Muscle of leg (tissue), 3 donors: ENCODE measurements at regions not wholly inside any gene's neighbourhood (a gene's known extent, or its start where the extent isn't known, plus 50 kb on each side); places are given as distances from the start of the nearest gene placed in this dataset.
"Not testable (repeated sequence)": the region's sequence is repeated elsewhere in the genome, so short reads cannot be mapped to it uniquely, and the experiment has no call there.

ENCODE experiments used
- DNase-seq: peaks from one replicate; pipeline ENCODE4 v3.0.0; 2013
- H3K27ac ChIP-seq: one replicate; pipeline ENCODE4 v1.5.1; 2013; ENCODE audit warnings: mild to moderate bottlenecking, low read length, control low read depth
- H3K27me3 ChIP-seq: one replicate; pipeline ENCODE4 v1.6.1; 2013; ENCODE audit warnings: low read length; ENCODE audit not compliant: control insufficient read depth, insufficient read depth
- H3K36me3 ChIP-seq: one replicate; pipeline ENCODE4 v1.6.1; 2013; ENCODE audit warnings: low read length; ENCODE audit not compliant: control insufficient read depth, insufficient read depth
- H3K4me1 ChIP-seq: one replicate; pipeline ENCODE4 v1.6.1; 2013; ENCODE audit warnings: low read length; ENCODE audit not compliant: control insufficient read depth, insufficient read depth
- H3K4me3 ChIP-seq: one replicate; pipeline ENCODE4 v1.5.1; 2013; ENCODE audit warnings: low read length, control low read depth
- H3K9me3 ChIP-seq: replicated peaks from 2 replicates; pipeline ENCODE4 v1.6.1; 2013; ENCODE audit warnings: low read depth, low read length; ENCODE audit not compliant: control insufficient read depth
- WGBS: methylation state at CpG from one replicate; pipeline ENCODE4 v1.1.5; 2013; ENCODE audit warnings: missing lambda C conversion rate; ENCODE audit not compliant: insufficient coverage; 5-methylcytosine and 5-hydroxymethylcytosine counted together

DNA sequence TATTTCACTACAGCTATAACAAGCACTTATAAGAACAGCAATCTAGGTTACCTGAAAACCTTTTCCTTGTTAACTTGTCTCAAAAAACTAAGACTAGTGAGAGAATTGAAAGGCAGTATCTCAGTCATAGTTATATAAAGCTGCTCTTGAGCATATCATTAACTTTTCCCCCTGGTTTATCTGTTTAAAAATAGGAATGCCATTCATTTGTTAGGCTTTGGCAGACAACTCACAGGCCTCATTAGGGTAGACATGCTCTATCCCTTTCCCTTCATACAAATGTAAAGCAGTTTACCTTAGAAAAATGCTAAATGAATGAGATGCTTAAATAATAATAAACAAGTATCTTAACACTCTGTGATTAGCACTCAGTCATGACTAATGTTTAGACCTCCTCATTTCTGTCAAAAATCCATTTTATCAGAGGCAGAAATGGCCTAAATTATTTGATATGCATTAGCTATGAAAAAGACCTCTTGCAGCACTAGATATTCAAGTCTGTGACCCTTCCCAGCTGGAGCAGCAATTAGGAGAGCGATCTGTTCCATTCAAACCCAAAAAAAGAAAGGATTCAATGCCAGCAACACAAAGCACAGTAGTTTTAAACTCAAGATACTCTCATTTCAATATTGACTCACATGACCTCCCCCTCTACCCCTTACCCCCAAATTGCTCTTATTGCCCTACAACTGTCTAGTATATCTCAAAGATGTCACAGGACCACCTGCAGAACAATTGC is 1578.8 kb upstream of the WWC1 start:
- Histone ChIP-seq H3K27me3 (no peaks in the 10 kb centered on the region), H3K27ac (no peak overlapping the region), H3K4me1 (no peaks in the 10 kb centered on the region), H3K36me3 (no peaks in the 10 kb centered on the region), H3K9me3 (peaks cover 3% of the 10 kb centered on the region), H3K4me3 (no peak overlapping the region)
- WGBS: 17% methylated on average over 1 of the region's 1 CpG
- DNase-seq: no peak

DNA sequence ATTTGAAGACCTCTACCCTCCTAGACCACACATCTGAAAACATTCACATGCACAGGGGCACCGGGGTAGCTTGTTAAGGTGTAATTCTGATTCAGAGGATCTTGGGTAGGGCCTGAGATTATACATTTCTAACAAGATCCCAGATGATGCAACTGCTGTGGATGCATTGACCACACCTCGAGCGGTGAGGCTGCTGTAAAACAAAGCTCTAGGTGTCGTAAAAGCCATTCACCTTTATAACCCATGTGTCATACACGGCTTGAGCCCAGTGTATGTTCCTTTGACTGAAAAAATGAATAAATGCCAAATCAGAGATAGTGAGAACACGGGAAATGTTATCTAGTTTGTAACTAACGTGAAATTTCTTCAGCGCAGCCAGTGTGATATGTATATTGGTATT is 1578.2 kb upstream of the WWC1 start:
- Histone ChIP-seq H3K4me1 (no peaks in the 10 kb centered on the region), H3K27ac (no peak overlapping the region), H3K36me3 (no peaks in the 10 kb centered on the region), H3K27me3 (no peaks in the 10 kb centered on the region), H3K9me3 (peaks cover 2% of the 10 kb centered on the region), H3K4me3 (no peak overlapping the region)
- DNase-seq: no peak
- 89% methylated on average over 3 of the region's 8 CpGs for WGBS

DNA sequence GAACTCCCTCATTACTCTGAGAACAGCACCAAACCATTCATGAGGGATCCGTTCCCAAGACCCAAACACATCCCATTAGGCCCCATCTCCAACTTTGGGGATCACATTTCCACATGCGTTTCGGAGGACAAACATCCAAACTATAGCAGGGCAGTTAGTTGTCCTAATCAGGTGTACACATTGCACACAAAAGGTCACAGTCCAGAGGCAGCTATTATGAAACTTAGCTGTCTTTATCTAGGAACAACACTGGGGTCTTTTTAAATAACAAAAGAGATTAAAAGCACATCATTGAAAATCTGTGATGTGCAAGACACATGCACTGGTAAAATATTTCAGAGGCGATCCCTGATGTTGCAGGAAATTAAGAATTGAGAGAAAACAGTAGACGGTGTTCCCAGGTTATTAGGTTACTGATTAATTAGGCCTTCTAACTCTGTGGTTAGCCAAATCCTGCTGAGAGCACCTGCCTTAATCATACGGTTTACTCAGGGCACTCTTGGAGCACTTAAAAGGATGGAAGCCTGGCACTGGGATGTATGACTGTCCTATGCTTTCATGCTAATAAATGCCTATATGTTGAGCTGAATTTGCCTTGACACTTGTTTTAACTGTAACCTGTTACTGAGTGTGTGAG is 1574.5 kb upstream of the WWC1 start:
- no peaks in the 10 kb centered on the region for H3K27me3 ChIP-seq
- no peak overlapping the region for H3K27ac ChIP-seq
- peaks cover 2% of the 10 kb centered on the region for H3K9me3 ChIP-seq
- DNase-seq: no peak
- no peak overlapping the region for H3K4me3 ChIP-seq
- H3K4me1 ChIP-seq: no peaks in the 10 kb centered on the region
- H3K36me3 ChIP-seq: no peaks in the 10 kb centered on the region
- WGBS: 83% methylated on average over 3 of the region's 6 CpGs

DNA sequence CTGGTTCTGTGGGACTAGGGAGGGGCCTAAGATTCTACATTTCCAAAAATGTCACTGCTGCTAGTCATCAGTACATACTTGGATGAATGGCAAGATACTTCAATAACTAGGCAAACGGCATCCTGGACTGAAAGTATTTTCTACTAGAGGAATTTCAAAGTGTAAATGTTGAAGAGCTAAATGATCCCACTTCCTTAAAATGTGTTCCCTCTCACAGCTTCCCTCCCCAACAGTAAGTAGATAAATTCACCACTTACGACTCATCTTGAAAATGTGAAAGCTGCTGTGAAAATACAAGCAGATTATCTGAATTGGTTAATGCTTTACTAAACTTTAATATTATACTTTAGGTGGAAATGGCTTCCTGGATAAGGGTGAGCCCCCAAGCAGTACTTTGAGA is 1571.5 kb upstream of the WWC1 start:
- no peak for DNase-seq
- Histone ChIP-seq H3K27ac (no peak overlapping the region), H3K36me3 (no peaks in the 10 kb centered on the region), H3K27me3 (no peaks in the 10 kb centered on the region), H3K4me3 (no peak overlapping the region), H3K9me3 (no peaks in the 10 kb centered on the region), H3K4me1 (no peaks in the 10 kb centered on the region)
- no CpG with 5 or more reads among the region's 2 CpGs for WGBS

DNA sequence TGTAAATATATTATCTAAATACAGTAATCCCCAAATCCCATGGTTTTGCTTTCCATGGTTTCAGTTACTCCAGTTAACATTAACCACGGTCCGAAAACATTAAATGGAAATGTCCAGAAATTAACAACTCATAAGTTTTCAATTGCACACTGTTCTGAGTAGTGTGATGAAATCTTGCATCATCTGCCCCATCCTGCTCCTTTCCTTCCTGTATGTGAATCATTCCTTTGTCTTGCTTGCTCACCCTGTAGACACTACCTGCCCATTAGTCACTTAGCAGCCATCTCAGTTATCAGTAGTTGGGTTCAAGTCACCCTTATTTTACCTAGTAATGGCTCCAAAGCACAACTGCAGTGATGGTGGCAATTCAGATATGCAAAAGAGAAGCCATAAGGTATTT is 1568.5 kb upstream of the WWC1 start:
- Histone ChIP-seq H3K36me3 (no peaks in the 10 kb centered on the region), H3K9me3 (no peaks in the 10 kb centered on the region), H3K27ac (no peak overlapping the region), H3K4me3 (no peak overlapping the region), H3K27me3 (no peaks in the 10 kb centered on the region), H3K4me1 (no peaks in the 10 kb centered on the region)
- no CpG with 5 or more reads among the region's 2 CpGs for WGBS
- DNase-seq: no peak

DNA sequence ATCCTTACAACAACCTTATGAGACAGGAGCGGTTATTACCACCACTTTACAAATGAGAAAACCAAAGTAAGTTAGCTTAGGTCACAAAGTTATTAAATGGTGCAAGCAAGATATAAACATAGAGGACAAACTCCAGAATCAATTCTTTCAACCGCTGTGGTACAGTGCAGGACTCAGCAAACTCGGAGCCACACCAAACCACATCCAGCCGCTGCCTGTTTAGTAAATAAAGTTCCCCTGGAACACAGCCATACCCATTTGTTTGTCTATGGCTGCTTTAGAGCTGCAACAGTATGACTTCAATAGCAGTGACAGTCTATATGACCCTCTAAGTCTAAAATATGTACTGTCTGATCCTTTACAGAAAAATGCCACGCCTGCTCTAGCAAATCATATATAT is 1567.2 kb upstream of the WWC1 start:
- DNase-seq: no peak
- H3K27ac ChIP-seq: no peak overlapping the region
- no peaks in the 10 kb centered on the region for H3K36me3 ChIP-seq
- H3K4me3 ChIP-seq: no peak overlapping the region
- H3K27me3 ChIP-seq: no peaks in the 10 kb centered on the region
- no peaks in the 10 kb centered on the region for H3K4me1 ChIP-seq
- 82% methylated on average over 2 of the region's 5 CpGs for WGBS
- H3K9me3 ChIP-seq: no peaks in the 10 kb centered on the region

DNA sequence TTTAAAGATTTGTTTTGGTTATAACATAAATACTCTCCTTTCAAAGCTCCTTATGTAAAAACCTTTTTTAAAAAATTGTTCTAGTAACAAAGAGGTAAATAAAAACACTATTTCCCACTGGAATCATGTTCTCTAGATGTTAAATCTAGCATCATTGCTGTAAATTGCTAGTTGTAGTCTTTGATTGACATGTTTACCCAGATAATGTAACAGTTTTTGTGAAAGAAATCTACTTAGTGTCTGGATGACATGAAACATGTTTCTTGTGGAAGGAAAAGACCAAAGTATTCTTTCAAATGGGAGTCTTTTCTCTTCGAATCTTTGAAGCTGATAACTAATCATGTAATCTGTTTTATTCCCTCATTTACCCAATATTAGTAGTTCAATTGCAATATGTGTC is 1565.9 kb upstream of the WWC1 start:
- no peaks in the 10 kb centered on the region for H3K9me3 ChIP-seq
- WGBS: no CpG with 5 or more reads among the region's 1 CpG
- H3K27ac ChIP-seq: no peak overlapping the region
- H3K4me1 ChIP-seq: no peaks in the 10 kb centered on the region
- no peak for DNase-seq
- no peak overlapping the region for H3K4me3 ChIP-seq
- no peaks in the 10 kb centered on the region for H3K36me3 ChIP-seq
- no peaks in the 10 kb centered on the region for H3K27me3 ChIP-seq

DNA sequence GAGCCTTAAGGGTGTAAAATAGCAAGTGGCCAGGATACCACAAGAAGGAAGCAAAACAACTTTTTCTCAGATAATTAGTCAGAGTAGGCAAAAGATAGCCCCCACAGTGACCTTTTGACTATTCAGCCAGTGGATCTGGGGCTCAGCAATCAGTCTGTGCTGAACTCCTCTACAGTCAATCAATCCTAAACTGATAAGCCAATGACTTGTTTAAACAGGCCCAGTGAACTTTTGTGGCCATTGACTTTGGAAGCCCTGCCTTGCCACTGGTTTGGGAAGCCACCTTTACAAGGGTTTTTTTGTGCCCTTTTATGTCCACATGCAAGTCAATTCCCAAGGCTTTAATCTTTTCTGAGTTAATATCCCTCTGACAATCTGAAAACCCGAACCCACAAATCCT is 1565.0 kb upstream of the WWC1 start:
- H3K36me3 ChIP-seq: no peaks in the 10 kb centered on the region
- H3K4me3 ChIP-seq: no peak overlapping the region
- H3K9me3 ChIP-seq: no peaks in the 10 kb centered on the region
- no CpG with 5 or more reads among the region's 1 CpG for WGBS
- no peaks in the 10 kb centered on the region for H3K27me3 ChIP-seq
- H3K27ac ChIP-seq: no peak overlapping the region
- no peak for DNase-seq
- no peaks in the 10 kb centered on the region for H3K4me1 ChIP-seq

DNA sequence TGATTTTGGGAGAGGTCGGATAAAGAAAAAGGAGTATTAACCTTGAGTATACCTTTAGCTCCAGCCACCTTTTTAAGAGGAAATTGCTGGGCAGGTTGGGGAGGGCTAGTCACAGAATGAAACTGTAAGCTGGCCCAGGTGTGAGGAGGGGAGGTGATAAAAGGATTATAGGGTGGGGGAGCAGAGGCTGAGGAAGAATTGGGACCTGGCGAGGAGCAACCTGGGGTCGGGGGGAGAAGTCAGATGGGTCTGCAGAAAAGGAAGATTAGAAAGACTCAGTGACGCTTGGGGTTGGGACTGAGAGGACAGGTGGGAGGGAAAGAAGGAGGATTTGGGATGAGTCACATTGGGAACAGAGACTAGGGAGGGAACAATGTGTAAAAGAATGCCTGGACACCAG is 1548.5 kb upstream of the WWC1 start:
- H3K4me1 ChIP-seq, H3K27me3 ChIP-seq, DNase-seq, H3K36me3 ChIP-seq, H3K27ac ChIP-seq, H3K9me3 ChIP-seq, H3K4me3 ChIP-seq: not testable (repeated sequence)
- WGBS: 77% methylated on average over 3 of the region's 4 CpGs

DNA sequence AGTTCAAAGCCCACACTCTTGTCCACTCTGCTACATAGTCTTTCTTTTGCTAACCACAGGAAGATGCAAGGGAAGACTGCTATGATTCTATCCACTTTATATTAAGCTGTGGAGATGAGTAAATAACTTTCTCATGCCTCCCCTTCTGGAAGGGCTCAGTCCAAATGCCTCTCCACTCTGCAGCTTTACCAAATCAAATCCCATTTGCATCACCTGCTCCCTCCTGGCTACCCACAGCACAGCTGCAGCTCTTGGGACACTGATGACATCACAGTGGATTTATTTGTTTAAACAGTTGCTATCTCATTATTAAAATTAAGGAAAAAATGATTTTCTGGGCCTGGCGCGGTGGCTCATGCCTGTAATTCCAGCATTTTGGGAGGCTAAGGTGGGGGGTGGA is 1544.9 kb upstream of the WWC1 start:
- Histone ChIP-seq H3K9me3 (no peaks in the 10 kb centered on the region), H3K27ac (no peak overlapping the region), H3K36me3 (no peaks in the 10 kb centered on the region), H3K4me1 (no peaks in the 10 kb centered on the region), H3K27me3 (no peaks in the 10 kb centered on the region), H3K4me3 (no peak overlapping the region)
- DNase-seq: no peak
- no CpG with 5 or more reads among the region's 2 CpGs for WGBS

DNA sequence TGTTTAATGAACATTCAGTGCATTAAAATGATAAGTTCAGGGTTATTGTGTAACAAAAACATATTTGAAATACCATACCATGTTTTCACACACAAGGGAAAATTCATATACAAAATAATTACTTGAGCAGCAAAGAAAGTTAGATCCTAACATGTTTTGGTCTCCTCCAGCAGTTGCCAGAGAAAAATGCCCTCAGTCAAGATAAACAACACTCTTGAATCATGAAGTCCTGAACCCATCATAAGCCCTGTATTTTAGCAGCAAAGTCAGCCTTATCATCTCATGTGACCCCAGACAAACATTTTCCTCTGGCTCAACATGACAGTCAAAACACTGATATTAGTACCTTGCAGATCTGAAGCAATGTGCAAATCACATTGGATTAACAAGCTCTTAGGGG is 1541.1 kb upstream of the WWC1 start:
- no peak for DNase-seq
- no peaks in the 10 kb centered on the region for H3K4me1 ChIP-seq
- no peaks in the 10 kb centered on the region for H3K36me3 ChIP-seq
- H3K4me3 ChIP-seq: no peak overlapping the region
- no peaks in the 10 kb centered on the region for H3K27me3 ChIP-seq
- H3K27ac ChIP-seq: no peak overlapping the region
- H3K9me3 ChIP-seq: no peaks in the 10 kb centered on the region
